GM12875 (cell line): ENCODE measurements at regions not wholly inside any gene's neighbourhood (a gene's known extent, or its start where the extent isn't known, plus 50 kb on each side); places are given as distances from the start of the nearest gene placed in this dataset.

Experiments used
- H3K4me3 ChIP-seq: one replicate; pipeline ENCODE4 v1.5.1; 2011; ENCODE audit warnings: low read depth, low read length, control low read depth
- CTCF ChIP-seq: IDR thresholded peaks from 2 replicates; pipeline ENCODE4 v1.5.1; 2011; ENCODE audit warnings: low read depth, mild to moderate bottlenecking, control low read depth, inconsistent platforms, low read length, moderate library complexity, borderline replicate concordance; ENCODE audit not compliant: insufficient read depth

GRCh38 chr16:73274140-73274539 lies 226.2 kb upstream of the ZFHX3 start:
- TF ChIP-seq CTCF: no peak

GRCh38 chr16:73268366-73268993 lies 220.6 kb upstream of the ZFHX3 start:
- no peak overlapping the region for H3K4me3 ChIP-seq
- no peak for TF ChIP-seq CTCF

More at GRCh38 chr16:73274140-73274539, 226.2 kb upstream of the ZFHX3 start:
- H3K4me3 ChIP-seq: no peak overlapping the region

- no peak for TF ChIP-seq CTCF
These were observed 218.0 kb upstream of the ZFHX3 start for GRCh38 chr16:73265935-73266334.

GRCh38 chr16:73265124-73265837 lies 217.4 kb upstream of the ZFHX3 start:
- H3K4me3 ChIP-seq: no peak overlapping the region
- no peak for TF ChIP-seq CTCF

More at GRCh38 chr16:73265935-73266334, 218.0 kb upstream of the ZFHX3 start:
- no peak overlapping the region for H3K4me3 ChIP-seq

GRCh38 chr16:73262931-73263330 lies 215.0 kb upstream of the ZFHX3 start:
- H3K4me3 ChIP-seq: no peak overlapping the region
- TF ChIP-seq CTCF: no peak

- TF ChIP-seq CTCF: no peak
These were observed 207.1 kb upstream of the ZFHX3 start for GRCh38 chr16:73255031-73255430.

More at GRCh38 chr16:73255031-73255430, 207.1 kb upstream of the ZFHX3 start:
- no peak overlapping the region for H3K4me3 ChIP-seq
